NCI-H345 treated with DMSO at 0.1 percent for 48 hours (cell line): ENCODE measurements at regions not wholly inside any gene's neighbourhood (a gene's known extent, or its start where the extent isn't known, plus 50 kb on each side); places are given as distances from the start of the nearest gene placed in this dataset.
"Not testable (repeated sequence)": the region's sequence is repeated elsewhere in the genome, so short reads cannot be mapped to it uniquely, and the experiment has no call there.

ENCODE experiments used
- DNase-seq: peaks from one replicate; lab custom pipeline; 2025; ENCODE audit not compliant: unreplicated experiment; lab: John Stamatoyannopoulos, UW

GRCh38 chr3:102676424-102676823 is 241.6 kb downstream of the ZPLD1 start:
- DNase-seq = no peak

GRCh38 chr3:102682741-102683140 is 247.9 kb downstream of the ZPLD1 start:
- DNase-seq = no peak

GRCh38 chr3:102686792-102687191 is 252.0 kb downstream of the ZPLD1 start:
- no peak for DNase-seq

- no peak for DNase-seq
Measured at GRCh38 chr3:102687851-102688555, 253.2 kb downstream of the ZPLD1 start.

GRCh38 chr3:102688556-102688930 is 253.7 kb downstream of the ZPLD1 start:
- DNase-seq = no peak

GRCh38 chr3:102691507-102691906 is 256.7 kb downstream of the ZPLD1 start:
- DNase-seq = no peak

- DNase-seq = no peak
Measured at GRCh38 chr3:102699104-102699818, 264.4 kb downstream of the ZPLD1 start.

GRCh38 chr3:102699819-102700140 is 265.0 kb downstream of the ZPLD1 start:
- DNase-seq = no peak

GRCh38 chr3:102712896-102713295 is 278.1 kb downstream of the ZPLD1 start:
- no peak for DNase-seq

- no peak for DNase-seq
Measured at GRCh38 chr3:102714567-102714966, 279.8 kb downstream of the ZPLD1 start.

- no peak for DNase-seq
Measured at GRCh38 chr3:102715030-102715697, 280.3 kb downstream of the ZPLD1 start.

GRCh38 chr3:102718651-102719050 is 283.8 kb downstream of the ZPLD1 start:
- no peak for DNase-seq

- no peak for DNase-seq
Measured at GRCh38 chr3:102722317-102722716, 287.5 kb downstream of the ZPLD1 start.

- DNase-seq = no peak
Measured at GRCh38 chr3:102727340-102727739, 292.5 kb downstream of the ZPLD1 start.

GRCh38 chr3:102732581-102732980 is 297.8 kb downstream of the ZPLD1 start:
- DNase-seq = not testable (repeated sequence)

- DNase-seq = no peak
Measured at GRCh38 chr3:102733791-102734563, 299.2 kb downstream of the ZPLD1 start.

GRCh38 chr3:102735311-102735710 is 300.5 kb downstream of the ZPLD1 start:
- DNase-seq = no peak

- no peak for DNase-seq
Measured at GRCh38 chr3:102736288-102736974, 301.6 kb downstream of the ZPLD1 start.

- no peak for DNase-seq
Measured at GRCh38 chr3:102736975-102737304, 302.1 kb downstream of the ZPLD1 start.

GRCh38 chr3:102737353-102737752 is 302.5 kb downstream of the ZPLD1 start:
- DNase-seq = no peak

- DNase-seq = no peak
Measured at GRCh38 chr3:102741105-102741504, 306.3 kb downstream of the ZPLD1 start.
